CD4-positive, alpha-beta T cell treated with Interleukin-17A for 4 hours (primary cell): ENCODE measurements at regions not wholly inside any gene's neighbourhood (a gene's known extent, or its start where the extent isn't known, plus 50 kb on each side); places are given as distances from the start of the nearest gene placed in this dataset.
A peak's percentile ranks its signal among the peaks of the same experiment; 100 is the strongest.

Experiments
- DNase-seq: peaks from one replicate; pipeline ENCODE4 v3.0.0-alpha.2; 2020; ENCODE audit warnings: mixed read lengths

GRCh38 chr5:38207343-38207742 lies 51.0 kb upstream of the EGFLAM start:
- DNase-seq: no peak

GRCh38 chr5:38202741-38203140 lies 55.6 kb upstream of the EGFLAM start:
- DNase-seq: no peak

DNA sequence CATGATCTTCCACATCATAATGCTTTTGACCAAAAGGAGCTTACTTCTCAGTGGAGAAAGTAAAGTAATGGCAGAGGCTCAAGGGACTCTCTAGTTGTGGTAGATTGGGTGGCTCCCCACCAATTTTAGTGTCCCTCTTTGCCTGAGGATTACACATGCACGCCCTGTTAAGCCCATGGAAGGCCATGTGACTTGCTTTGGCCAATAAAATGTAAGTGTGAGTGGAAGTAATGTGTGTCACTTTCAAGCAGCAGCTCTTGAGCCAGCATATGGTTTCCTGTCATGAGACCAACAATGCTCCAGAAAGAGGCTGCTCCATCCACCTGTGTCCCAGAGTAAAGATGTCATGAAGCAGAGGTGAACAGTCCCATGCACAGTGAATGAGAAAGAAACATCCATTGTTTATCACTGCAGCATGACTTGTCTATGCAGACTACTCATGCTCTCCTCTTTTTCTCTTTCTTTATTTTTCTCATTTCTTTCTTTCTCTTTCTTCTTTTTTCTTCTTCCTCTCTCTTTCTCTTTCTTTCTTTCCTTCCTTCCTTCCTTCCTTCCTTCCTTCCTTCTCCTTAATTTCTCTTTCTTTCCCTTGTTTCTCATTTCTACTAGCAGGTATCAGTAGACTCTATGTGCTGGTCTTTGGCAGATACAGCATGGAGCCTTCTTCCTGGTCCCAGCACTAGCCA lies 57.3 kb upstream of the EGFLAM start:
- DNase-seq: no peak

GRCh38 chr5:38197118-38197517 lies 61.2 kb upstream of the EGFLAM start:
- DNase-seq: no peak

DNA sequence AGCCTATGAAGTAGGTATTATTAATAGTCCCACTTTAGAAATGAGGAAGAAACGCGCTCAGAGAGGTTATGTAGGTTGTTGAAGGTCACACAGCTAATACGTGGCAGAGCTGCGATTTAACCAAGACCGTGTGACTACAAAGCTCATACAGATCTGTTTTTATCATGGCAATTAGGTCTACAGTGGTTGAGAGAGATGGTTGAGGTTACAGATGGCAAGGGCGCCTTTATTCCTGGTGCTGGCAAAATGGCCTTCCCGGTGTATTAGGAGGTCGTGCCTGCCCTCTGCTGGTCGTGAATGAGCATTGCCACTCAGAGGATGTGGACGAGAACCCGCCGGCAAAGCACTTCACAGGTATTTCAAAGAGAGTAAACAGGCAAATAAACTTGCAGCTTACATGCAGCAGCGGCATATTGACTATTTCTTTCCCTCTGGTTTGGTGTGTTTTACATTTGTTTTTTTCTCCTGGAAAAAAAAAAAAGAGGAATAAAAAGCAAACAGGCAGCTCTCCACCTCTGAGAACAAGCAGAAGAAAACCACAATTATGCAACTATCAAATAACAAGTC lies 65.3 kb upstream of the EGFLAM start:
- DNase-seq: peak; percentile 43

DNA sequence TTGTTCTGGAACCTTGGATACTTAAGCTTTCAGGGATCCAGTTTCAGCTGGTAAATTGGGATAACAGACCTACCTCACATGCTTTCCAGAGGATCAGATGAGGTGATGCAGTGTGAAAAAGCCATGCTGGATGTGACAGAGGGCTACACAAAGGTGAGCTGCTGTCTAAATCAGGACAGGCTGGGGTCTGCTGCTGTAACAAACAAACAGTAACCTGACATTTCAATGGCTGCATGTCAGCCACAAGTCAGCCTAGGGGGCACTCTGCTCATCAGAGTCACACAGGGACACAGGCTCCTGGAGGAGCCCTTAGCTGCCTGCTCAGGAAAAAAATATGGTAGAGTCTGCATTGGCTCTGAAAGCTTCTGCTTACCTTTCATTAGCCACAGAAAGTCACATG lies 66.7 kb upstream of the EGFLAM start:
- no peak for DNase-seq

DNA sequence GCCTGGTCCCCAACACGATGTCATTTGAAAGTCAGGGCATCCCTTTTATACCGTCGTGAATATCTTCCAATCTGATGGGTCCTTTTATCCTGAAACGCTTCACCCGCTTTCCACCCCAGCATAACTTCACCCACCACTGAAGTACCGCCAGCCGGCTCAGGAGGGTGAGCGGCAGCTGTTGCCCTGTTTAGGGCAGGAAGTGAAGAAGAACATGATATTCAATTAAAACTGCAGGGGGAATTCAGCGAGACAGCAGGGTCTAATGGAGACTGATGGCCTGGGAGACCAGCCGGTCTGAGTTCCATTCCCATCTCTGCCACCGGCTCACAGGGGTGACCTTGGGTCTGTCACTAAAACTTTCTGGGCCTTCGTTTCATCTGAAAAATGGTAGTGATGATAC lies 68.2 kb upstream of the EGFLAM start:
- DNase-seq: no peak

DNA sequence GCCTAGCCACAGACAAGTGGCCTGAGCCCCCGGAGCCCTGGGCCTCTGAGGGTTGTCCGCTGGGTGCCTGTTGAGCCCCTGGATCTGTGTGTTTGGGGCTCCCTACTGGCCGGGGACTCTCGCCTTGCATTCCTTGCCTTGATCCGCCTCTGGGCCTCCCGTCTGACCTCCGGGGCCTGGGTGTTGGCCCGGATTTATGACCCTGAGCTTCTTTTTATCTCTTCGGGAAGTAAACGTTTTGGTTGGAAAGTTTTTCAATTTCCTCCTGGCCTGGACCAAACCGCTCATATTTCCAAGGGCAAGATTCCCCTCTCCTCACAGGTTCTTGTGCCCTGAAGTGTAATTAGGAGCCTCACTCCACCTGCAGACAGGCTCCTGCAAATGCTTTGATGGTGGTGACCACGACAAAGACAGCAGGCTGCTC lies 69.3 kb upstream of the EGFLAM start:
- DNase-seq: no peak

DNA sequence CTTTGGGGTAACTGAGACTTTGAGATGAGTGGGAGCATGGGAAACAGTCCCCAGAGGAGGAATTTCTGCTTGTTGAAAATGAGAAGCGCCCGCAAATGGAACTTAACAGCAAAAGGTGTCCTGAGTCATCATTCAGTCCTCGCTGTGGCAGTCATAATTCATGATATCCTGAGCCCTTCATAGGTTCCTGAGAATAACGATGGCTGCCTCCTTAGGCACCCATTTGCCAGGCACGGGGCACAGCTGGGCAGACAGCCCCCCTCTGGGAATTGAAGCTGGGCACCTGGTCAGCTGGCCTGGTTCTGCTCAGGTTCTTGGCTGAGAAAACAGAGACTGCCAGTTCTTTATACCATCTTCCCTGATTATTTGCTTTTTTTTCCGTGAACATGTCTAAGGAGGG lies 69.8 kb upstream of the EGFLAM start:
- DNase-seq: no peak

- no peak for DNase-seq
Observed at GRCh38 chr5:38187532-38187931, 70.8 kb upstream of the EGFLAM start.

- no peak for DNase-seq
Observed at GRCh38 chr5:38184627-38185026, 73.7 kb upstream of the EGFLAM start.

- DNase-seq: no peak
Observed at GRCh38 chr5:38182991-38183390, 75.4 kb upstream of the EGFLAM start.

DNA sequence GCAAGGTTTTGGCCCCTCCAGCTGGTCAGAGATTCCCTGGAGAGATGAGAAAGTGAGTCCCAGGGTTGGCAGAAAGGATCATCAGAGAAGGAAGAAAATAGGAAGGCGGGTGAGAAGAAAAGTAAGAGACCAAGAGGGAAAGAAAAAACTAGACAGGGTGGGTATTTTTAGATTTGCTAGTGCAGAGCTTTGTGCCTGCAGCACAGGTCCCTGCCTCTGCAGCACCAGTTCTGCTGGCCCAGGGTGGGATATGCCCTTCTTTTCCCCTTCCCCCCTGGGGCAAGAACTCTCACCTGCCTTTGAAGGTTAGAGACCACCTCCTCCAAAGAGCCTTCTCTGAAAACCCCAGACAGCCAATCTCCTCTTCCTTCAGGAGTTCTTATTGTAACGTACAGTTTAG lies 90.3 kb upstream of the EGFLAM start:
- no peak for DNase-seq

GRCh38 chr5:38167562-38167996 lies 90.8 kb upstream of the EGFLAM start:
- DNase-seq: no peak

DNA sequence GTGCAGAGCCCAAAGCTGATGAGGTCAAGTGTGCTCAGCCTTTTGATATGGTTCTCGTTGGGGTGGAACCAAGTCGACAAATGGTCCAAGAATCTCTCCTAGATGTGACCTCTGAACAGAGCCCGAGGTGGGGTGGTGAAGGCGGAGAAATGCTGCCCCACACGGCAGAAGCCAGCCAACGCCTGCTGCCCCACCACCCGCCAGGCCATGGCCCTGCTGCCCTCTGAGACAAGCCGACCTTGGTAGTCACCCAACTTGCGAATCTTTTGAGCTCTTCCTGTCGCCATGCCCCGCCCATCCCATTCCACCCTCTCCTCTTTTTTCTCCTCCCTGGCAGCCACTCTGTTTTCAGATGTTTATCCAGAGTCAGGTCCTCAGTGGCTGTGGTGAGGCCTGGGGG lies 91.5 kb upstream of the EGFLAM start:
- DNase-seq: no peak

GRCh38 chr5:38165435-38165834 lies 92.9 kb upstream of the EGFLAM start:
- DNase-seq: no peak

- DNase-seq: no peak
Observed at GRCh38 chr5:38164776-38165399, 93.5 kb upstream of the EGFLAM start.

- no peak for DNase-seq
Observed at GRCh38 chr5:38163636-38164237, 94.6 kb upstream of the EGFLAM start.

- no peak for DNase-seq
Observed at GRCh38 chr5:38162625-38163024, 95.7 kb upstream of the EGFLAM start.

GRCh38 chr5:38157024-38157423 lies 101.3 kb upstream of the EGFLAM start:
- no peak for DNase-seq

- DNase-seq: no peak
Observed at GRCh38 chr5:38154615-38155204, 103.6 kb upstream of the EGFLAM start.

DNA sequence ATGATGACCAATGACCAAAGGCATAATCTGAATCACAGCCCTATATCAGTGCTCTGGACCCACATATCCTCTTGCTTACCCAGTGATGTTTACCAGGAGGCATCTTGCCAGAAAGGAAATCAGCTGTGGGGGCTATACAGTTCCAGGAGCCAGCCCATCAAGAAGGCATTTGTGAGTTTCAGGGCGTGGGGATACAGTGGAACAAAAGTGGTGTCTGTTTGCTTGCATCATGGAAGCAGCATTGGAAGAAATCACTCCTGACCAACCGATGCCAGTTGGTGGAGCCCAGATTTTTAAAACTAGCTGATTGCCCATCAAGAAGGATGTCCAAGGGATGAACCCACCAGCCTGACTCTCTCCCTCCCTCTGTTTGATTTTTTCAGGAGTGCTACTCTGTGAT lies 106.5 kb upstream of the EGFLAM start:
- DNase-seq: no peak

- DNase-seq: no peak
Observed at GRCh38 chr5:38149815-38150195, 108.6 kb upstream of the EGFLAM start.
